OCI-LY3 (cell line): ENCODE measurements at regions not wholly inside any gene's neighbourhood (a gene's known extent, or its start where the extent isn't known, plus 50 kb on each side); places are given as distances from the start of the nearest gene placed in this dataset.

ENCODE experiments used
- CTCF ChIP-seq: fragments of 200-600, 300-600 bp; sonication (generic); IDR thresholded peaks from 2 replicates; pipeline ENCODE4 v1.5.1; 2014; ENCODE audit warnings: antibody characterized with exemption, low read length, low read depth
- EZH2phosphoT487 ChIP-seq: fragments of 200-600 bp; shearing (Covaris generic); IDR thresholded peaks from 2 replicates; pipeline ENCODE4 v1.6.1; 2018; ENCODE audit warnings: antibody characterized with exemption, mixed run types, low read depth

- TF ChIP-seq CTCF (no peak), EZH2phosphoT487 (no peak)
Observed at GRCh38 chr1:209057901-209058300, 525.6 kb upstream of the CAMK1G start.
